Liver (tissue), 3 donors: ENCODE measurements at regions not wholly inside any gene's neighbourhood (a gene's known extent, or its start where the extent isn't known, plus 50 kb on each side); places are given as distances from the start of the nearest gene placed in this dataset.

Experiments used
- ATF3 ChIP-seq: IDR thresholded peaks from 2 replicates; pipeline ENCODE4 v1.6.1; 2016; ENCODE audit warnings: antibody characterized with exemption
- CTCF ChIP-seq: fragments of 150-350 bp; IDR thresholded peaks from 2 replicates; pipeline ENCODE4 v1.5.1; 2017; ENCODE audit warnings: improper control_type of control experiment, low read depth, low read length; ENCODE audit not compliant: missing input control
- GABPA ChIP-seq, 2 donors: IDR thresholded peaks in 1 of 2; conservative IDR thresholded peaks in 1 of 2; 2 replicates each; pipeline ENCODE4 v1.6.1; 2016; ENCODE audit warnings: antibody characterized with exemption in 2 of 2, mild to moderate bottlenecking in 1 of 2, moderate library complexity in 1 of 2
- HNF4G ChIP-seq: IDR thresholded peaks from 2 replicates; pipeline ENCODE4 v1.6.1; 2016; ENCODE audit warnings: antibody characterized with exemption
- JUND ChIP-seq, 2 donors: IDR thresholded peaks; 2 replicates each; pipeline ENCODE4 v1.6.1; 2016; ENCODE audit warnings: antibody characterized with exemption in 2 of 2
- MAX ChIP-seq: IDR thresholded peaks from 2 replicates; pipeline ENCODE4 v1.6.1; 2016; ENCODE audit warnings: antibody characterized with exemption
- NR2F2 ChIP-seq: IDR thresholded peaks from 2 replicates; pipeline ENCODE4 v1.6.1; 2016; ENCODE audit warnings: antibody characterized with exemption
- RAD21 ChIP-seq, 2 donors: IDR thresholded peaks; 2 replicates each; pipeline ENCODE4 v1.6.1; 2016; ENCODE audit warnings: antibody characterized with exemption in 2 of 2, mild to moderate bottlenecking in 2 of 2
- REST ChIP-seq: IDR thresholded peaks from 2 replicates; pipeline ENCODE4 v1.6.1; 2016; ENCODE audit warnings: antibody characterized with exemption, mild to moderate bottlenecking
- SP1 ChIP-seq: IDR thresholded peaks from 2 replicates; pipeline ENCODE4 v1.6.1; 2018; ENCODE audit warnings: antibody characterized with exemption, mild to moderate bottlenecking
- donor health status: healthy.
- donor health status: healthy.

- no peak for TF ChIP-seq MAX
- TF ChIP-seq JUND (IDR thresholded peaks at IDR 0.05) = no peak
- no peak for TF ChIP-seq CTCF
- no peak for TF ChIP-seq SP1
- no peak for TF ChIP-seq RAD21 (IDR thresholded peaks at IDR 0.05)
- TF ChIP-seq GABPA (IDR thresholded peaks at IDR 0.05 in 1 of 2, conservative IDR thresholded peaks at IDR 0.05 in 1 of 2) = no peak
- no peak for TF ChIP-seq REST
- no peak for TF ChIP-seq ATF3
- TF ChIP-seq NR2F2 = no peak
- no peak for TF ChIP-seq HNF4G
Observed at GRCh38 chr5:91305640-91306039, 77.5 kb downstream of the ARRDC3 start.
